Muscle layer of colon (tissue), 2 donors: ENCODE measurements at regions not wholly inside any gene's neighbourhood (a gene's known extent, or its start where the extent isn't known, plus 50 kb on each side); places are given as distances from the start of the nearest gene placed in this dataset.
"Not testable (repeated sequence)": the region's sequence is repeated elsewhere in the genome, so short reads cannot be mapped to it uniquely, and the experiment has no call there.

Source experiments
- H3K27ac ChIP-seq: one replicate; pipeline ENCODE4 v1.7.0; 2013; ENCODE audit warnings: low read depth, mild to moderate bottlenecking, low read length, moderate library complexity
- H3K27me3 ChIP-seq, 2 donors: one replicate each; pipeline ENCODE4 v1.7.0; 2013; ENCODE audit warnings: low read length in 2 of 2, mild to moderate bottlenecking in 2 of 2; ENCODE audit not compliant: insufficient read depth in 2 of 2, control insufficient read depth in 1 of 2
- H3K36me3 ChIP-seq: one replicate; pipeline ENCODE4 v1.7.0; 2013; ENCODE audit warnings: mild to moderate bottlenecking, low read length; ENCODE audit not compliant: insufficient read depth
- H3K4me1 ChIP-seq: one replicate; pipeline ENCODE4 v1.7.0; 2013; ENCODE audit warnings: mild to moderate bottlenecking, low read length; ENCODE audit not compliant: insufficient read depth
- H3K4me3 ChIP-seq, 2 donors: one replicate each; pipeline ENCODE4 v1.7.0; 2013; ENCODE audit warnings: low read length in 2 of 2, low read depth in 1 of 2, mild to moderate bottlenecking in 1 of 2, moderate library complexity in 1 of 2
- H3K9ac ChIP-seq: one replicate; pipeline ENCODE4 v1.7.0; 2013; ENCODE audit warnings: low read length
- H3K9me3 ChIP-seq: one replicate; pipeline ENCODE4 v1.7.0; 2013; ENCODE audit warnings: mild to moderate bottlenecking, low read length
- donor health status: abdominal sarcoma.
- donor health status: Adenocarcinoma of cecum.

DNA sequence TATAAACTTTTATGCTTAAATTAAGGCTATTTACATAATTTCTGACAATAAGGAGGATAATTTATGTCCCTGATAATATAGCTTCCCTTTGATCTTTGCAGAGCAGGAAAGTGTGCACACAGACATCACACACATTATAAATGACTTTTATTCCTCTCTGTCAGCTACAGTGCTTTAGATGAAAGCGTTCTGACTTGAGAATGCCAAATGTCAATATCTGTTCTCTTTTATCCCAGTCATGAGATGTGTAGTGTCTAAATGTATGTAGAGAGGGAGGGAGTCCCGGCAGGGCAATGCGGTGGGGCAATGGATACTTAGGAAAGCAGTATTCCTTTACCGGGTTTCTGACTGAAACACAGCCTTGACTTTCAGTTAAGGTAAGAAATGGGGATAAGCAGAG is 225.4 kb upstream of the CHORDC1 start:
- no peaks in the 10 kb centered on the region for H3K4me1 ChIP-seq
- H3K9me3 ChIP-seq, result no peaks in the 10 kb centered on the region
- no peaks in the 10 kb centered on the region for H3K27me3 ChIP-seq
- no peak overlapping the region for H3K4me3 ChIP-seq
- H3K9ac ChIP-seq, result no peak overlapping the region
- H3K36me3 ChIP-seq, result no peaks in the 10 kb centered on the region
- H3K27ac ChIP-seq, result no peak overlapping the region

DNA sequence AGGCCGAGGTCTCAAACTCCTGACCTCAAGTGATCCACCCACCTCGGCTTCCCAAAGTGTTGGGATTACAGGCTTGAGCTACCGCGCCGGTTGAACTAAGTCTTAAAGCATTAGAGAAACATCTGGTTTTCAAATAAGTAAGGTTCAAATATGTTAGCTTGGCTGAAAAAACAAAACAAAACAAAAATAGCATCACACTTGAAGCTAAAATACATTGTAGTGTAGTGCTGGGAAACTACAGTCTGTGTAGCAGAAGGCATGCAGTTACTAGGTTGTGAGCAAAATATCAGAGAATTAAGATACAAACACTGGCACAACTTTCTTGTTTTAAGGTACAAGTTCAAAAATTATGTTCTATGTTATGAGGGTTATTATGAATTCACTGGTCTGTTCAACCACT is 224.8 kb upstream of the CHORDC1 start:
- Histone ChIP-seq H3K4me1 (no peaks in the 10 kb centered on the region), H3K9me3 (no peaks in the 10 kb centered on the region), H3K4me3 (no peak overlapping the region), H3K27ac (no peak overlapping the region), H3K27me3 (no peaks in the 10 kb centered on the region), H3K9ac (no peak overlapping the region), H3K36me3 (no peaks in the 10 kb centered on the region)

DNA sequence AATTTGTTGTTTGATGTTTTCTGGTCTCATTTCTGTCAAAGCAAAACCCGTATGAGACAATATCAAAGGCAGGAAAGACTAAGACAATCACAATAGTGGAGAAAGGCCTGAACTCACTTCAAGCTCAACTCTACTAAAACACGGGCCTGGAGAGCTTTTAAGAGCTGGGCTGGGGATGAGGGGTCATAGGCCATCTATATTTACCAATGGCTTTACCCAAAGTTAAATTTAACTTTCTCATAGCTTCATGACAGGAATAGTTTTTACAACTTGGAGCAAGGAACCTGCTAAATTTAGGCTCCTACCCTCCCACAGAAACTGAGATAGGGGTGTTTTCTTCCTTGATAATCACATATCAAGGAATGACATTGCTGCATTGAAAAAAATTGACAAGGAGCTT is 223.4 kb upstream of the CHORDC1 start:
- no peak overlapping the region for H3K27ac ChIP-seq
- no peaks in the 10 kb centered on the region for H3K9me3 ChIP-seq
- H3K27me3 ChIP-seq, result no peaks in the 10 kb centered on the region
- H3K4me1 ChIP-seq, result no peaks in the 10 kb centered on the region
- H3K4me3 ChIP-seq, result no peak overlapping the region
- no peaks in the 10 kb centered on the region for H3K36me3 ChIP-seq
- no peak overlapping the region for H3K9ac ChIP-seq

DNA sequence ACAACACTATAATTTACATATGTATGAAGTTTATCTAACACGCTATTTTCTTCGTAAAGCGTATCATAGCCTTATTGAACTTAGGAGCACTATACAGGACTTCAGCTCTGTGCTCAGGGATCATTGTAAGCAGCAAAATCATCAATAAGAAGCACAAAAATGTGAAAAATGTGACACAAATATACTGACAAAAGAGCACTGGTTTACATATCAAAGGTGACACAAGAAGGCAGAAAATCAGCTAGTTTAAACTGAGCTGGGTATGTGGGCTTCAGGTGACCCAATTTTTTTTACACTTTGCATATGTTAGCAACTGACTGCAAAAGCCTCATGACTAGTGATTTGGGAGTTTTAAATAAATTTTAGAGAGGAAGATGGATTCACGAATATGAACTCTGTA is 215.2 kb upstream of the CHORDC1 start:
- no peak overlapping the region for H3K27ac ChIP-seq
- H3K36me3 ChIP-seq, result no peaks in the 10 kb centered on the region
- H3K27me3 ChIP-seq, result no peaks in the 10 kb centered on the region
- no peaks in the 10 kb centered on the region for H3K4me1 ChIP-seq
- H3K9me3 ChIP-seq, result no peaks in the 10 kb centered on the region
- no peak overlapping the region for H3K4me3 ChIP-seq
- no peak overlapping the region for H3K9ac ChIP-seq

DNA sequence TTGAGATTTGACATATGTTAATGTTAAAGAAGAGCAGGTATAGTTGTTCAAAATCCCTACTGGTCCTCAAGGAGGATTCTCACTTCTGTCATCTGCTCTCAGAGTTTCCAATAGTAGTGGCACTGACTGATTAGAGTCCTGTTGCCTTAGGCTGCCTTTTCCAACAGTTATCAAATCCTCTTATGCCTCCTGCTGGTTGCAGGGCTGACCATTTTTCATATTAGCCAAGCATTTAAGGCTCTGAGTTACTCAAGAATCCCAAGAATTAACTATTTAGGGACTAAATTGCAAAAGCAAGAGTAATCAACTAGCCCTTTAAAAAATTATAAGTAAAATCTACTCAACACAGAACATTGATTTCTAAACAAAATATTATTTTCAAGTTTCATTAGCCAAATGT is 212.0 kb upstream of the CHORDC1 start:
- H3K36me3 ChIP-seq, result no peaks in the 10 kb centered on the region
- H3K9me3 ChIP-seq, result no peaks in the 10 kb centered on the region
- H3K4me1 ChIP-seq, result no peaks in the 10 kb centered on the region
- H3K9ac ChIP-seq, result no peak overlapping the region
- H3K4me3 ChIP-seq, result no peak overlapping the region
- no peaks in the 10 kb centered on the region for H3K27me3 ChIP-seq
- no peak overlapping the region for H3K27ac ChIP-seq

DNA sequence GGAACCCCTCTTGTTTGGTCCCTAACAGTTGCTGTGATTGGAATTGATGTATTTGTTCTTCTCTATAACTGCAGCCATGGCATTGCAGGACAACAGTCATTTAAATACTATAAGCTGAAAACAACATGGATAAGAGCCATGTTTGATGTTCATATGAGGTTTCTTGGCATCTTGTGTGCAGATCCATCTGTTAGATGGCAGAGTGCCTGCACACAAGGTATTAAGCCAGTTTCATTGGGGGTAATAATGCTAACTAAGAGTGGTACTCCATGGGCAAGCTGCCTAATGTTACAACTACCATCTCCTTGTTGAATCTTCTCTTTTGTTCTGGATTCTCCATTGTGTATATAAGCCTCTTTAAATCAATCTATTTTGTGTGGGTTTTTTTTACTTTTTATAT is 206.0 kb upstream of the CHORDC1 start:
- no peaks in the 10 kb centered on the region for H3K36me3 ChIP-seq
- no peaks in the 10 kb centered on the region for H3K27me3 ChIP-seq
- no peaks in the 10 kb centered on the region for H3K4me1 ChIP-seq
- H3K9me3 ChIP-seq, result no peaks in the 10 kb centered on the region
- no peak overlapping the region for H3K27ac ChIP-seq
- no peak overlapping the region for H3K4me3 ChIP-seq
- no peak overlapping the region for H3K9ac ChIP-seq

DNA sequence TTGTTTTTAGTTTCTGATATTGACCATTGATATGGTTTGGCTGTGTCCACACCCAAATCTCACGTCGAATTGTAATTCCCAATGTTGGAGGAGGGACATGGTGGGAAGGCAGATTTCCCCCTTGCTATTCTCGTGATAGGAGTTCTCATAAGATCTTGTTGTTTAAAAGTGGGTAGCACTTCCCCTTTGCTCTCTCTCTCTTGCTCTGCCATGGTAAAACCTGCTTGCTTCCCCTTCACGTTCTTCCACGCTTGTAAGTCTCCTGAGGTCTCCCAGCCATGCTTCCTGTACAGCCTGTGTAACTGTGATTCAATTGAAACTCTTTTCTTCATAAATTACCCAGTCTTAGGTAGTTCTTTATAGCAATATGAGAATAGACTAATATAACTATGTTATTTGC is 203.6 kb upstream of the CHORDC1 start:
- H3K27me3 ChIP-seq, result no peaks in the 10 kb centered on the region
- H3K9ac ChIP-seq, result no peak overlapping the region
- no peaks in the 10 kb centered on the region for H3K9me3 ChIP-seq
- no peaks in the 10 kb centered on the region for H3K4me1 ChIP-seq
- no peak overlapping the region for H3K4me3 ChIP-seq
- H3K36me3 ChIP-seq, result no peaks in the 10 kb centered on the region
- H3K27ac ChIP-seq, result no peak overlapping the region

DNA sequence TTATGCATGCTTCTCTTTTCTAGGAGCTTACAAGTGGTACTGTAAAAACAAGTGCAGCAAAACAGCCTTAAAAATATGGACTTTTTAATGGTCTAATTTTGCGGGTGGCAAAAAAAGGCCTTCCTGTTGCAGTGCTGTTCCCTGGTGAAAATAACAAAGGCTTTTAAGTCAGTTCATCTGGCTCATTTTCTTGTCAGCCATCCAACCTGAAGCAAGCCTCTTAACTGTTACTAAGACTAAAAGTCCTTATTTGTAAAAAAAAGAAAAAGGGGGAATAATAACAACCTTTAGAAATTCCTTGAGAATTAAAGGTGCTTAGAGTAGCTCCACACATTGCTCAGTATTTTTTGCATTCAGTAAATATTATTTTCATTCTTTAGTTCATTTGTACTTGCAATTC is 200.5 kb upstream of the CHORDC1 start:
- no peaks in the 10 kb centered on the region for H3K4me1 ChIP-seq
- no peak overlapping the region for H3K27ac ChIP-seq
- H3K27me3 ChIP-seq, result no peaks in the 10 kb centered on the region
- H3K9ac ChIP-seq, result no peak overlapping the region
- H3K4me3 ChIP-seq, result no peak overlapping the region
- no peaks in the 10 kb centered on the region for H3K9me3 ChIP-seq
- H3K36me3 ChIP-seq, result no peaks in the 10 kb centered on the region

DNA sequence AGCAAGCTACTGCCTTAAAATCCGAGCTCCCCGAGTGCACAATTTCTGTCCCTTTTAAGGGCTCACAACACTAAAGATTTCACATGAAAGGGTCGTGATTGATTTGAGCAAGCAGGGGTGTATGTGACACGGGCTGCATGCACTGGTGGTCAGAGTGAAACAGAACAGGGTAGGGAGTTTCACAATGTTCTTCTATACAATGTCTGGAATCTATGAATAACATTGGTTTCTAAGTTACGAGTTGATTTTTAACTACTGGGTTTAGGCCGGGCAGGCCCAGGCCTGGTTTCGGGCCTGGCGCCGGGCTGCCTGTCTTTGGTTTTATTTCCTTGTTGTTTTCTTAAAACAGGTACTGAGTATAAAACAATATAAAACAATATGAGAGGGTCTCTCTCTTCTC is 199.9 kb upstream of the CHORDC1 start:
- H3K9me3 ChIP-seq, H3K9ac ChIP-seq, H3K27me3 ChIP-seq, H3K4me3 ChIP-seq, H3K4me1 ChIP-seq, H3K27ac ChIP-seq, H3K36me3 ChIP-seq: not testable (repeated sequence)

DNA sequence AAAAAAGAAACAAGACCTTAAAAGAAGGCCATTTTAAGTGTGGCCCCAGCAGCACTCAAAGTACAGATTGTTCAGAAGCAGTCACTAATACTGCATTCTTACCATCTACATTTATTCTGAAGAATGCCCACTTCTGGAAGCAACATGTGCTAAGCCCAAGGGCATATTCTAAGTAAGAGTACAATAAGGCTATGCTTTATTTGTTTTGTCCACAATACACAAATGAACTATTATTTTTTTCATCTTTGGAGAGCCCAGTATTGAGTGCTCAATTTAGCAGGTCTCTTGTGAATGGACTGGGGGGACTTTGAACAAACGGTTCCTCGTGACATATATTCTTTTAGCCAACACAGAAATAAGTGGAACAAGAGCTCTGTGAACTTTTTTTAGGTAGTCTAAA is 191.4 kb upstream of the CHORDC1 start:
- H3K36me3 ChIP-seq, result no peaks in the 10 kb centered on the region
- no peak overlapping the region for H3K9ac ChIP-seq
- no peak overlapping the region for H3K4me3 ChIP-seq
- no peak overlapping the region for H3K27ac ChIP-seq
- no peaks in the 10 kb centered on the region for H3K27me3 ChIP-seq
- H3K4me1 ChIP-seq, result no peaks in the 10 kb centered on the region
- no peaks in the 10 kb centered on the region for H3K9me3 ChIP-seq

DNA sequence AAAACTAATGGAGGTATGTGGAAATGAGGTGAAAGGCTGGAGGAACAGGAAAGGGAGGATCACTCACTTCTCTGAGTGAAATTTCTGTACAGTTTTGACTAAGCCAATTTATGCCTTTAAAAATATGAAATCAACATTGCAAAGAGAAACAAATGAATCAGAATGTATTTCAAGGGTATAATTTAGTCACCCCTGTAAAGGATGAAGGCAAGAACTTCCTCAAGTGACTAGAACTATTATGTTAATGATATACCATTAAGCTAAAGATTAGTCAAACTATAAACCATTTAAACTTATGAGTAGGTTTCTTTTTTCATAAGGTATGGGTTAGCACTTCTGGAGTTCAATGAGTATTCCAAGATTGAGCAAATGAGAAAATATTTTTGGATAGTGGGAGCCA is 184.5 kb upstream of the CHORDC1 start:
- Histone ChIP-seq H3K4me3 (no peak overlapping the region), H3K9me3 (no peaks in the 10 kb centered on the region), H3K36me3 (no peaks in the 10 kb centered on the region), H3K9ac (no peak overlapping the region), H3K27ac (no peak overlapping the region), H3K4me1 (no peaks in the 10 kb centered on the region), H3K27me3 (no peaks in the 10 kb centered on the region)

DNA sequence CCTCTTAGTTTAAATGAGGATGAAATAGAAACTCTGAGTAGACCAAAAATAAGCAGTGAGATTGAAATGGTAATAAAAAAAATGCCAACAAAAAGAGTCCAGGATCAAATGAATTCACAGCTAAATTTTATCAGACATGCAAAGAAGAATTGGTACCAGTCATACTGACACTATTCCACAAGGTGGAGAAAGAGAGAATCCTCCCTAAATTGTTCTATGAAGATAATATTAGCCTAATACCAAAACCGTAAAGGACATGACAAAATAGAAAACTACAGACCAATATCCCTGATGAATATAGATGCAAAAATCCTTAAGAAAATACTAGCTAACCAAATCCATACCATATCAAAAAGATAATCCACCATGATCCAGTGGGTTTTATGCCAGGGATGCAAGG is 169.8 kb upstream of the CHORDC1 start:
- H3K36me3 ChIP-seq, result no peaks in the 10 kb centered on the region
- H3K27ac ChIP-seq, result no peak overlapping the region
- no peaks in the 10 kb centered on the region for H3K4me1 ChIP-seq
- H3K9me3 ChIP-seq, result no peaks in the 10 kb centered on the region
- H3K4me3 ChIP-seq, result no peak overlapping the region
- no peaks in the 10 kb centered on the region for H3K27me3 ChIP-seq
- no peak overlapping the region for H3K9ac ChIP-seq

DNA sequence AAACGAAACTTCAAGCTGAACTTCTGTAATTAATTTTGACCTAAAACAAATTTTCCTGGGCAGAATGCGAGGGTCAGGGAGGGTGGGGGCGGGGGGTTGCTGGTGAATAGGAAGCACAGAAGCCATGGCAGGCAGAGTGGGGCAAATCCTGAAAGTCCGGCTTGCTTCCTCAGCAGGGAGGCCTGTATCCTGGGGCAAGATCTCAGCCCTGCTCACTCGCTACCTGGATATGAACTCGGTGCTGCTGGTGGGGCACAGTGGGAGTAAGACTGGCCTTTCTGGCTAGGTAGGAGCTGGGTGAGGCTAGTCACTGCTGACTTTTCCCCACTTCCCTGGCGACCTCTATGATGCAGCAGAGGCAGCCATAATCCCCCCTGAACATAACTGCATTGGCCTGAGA is 168.9 kb upstream of the CHORDC1 start:
- H3K36me3 ChIP-seq, result no peaks in the 10 kb centered on the region
- H3K4me3 ChIP-seq, result no peak overlapping the region
- no peak overlapping the region for H3K27ac ChIP-seq
- no peaks in the 10 kb centered on the region for H3K27me3 ChIP-seq
- H3K4me1 ChIP-seq, result no peaks in the 10 kb centered on the region
- no peak overlapping the region for H3K9ac ChIP-seq
- no peaks in the 10 kb centered on the region for H3K9me3 ChIP-seq
